ENCODE measurements at regions not wholly inside any gene's neighbourhood (a gene's known extent, or its start where the extent isn't known, plus 50 kb on each side); places are given as distances from the start of the nearest gene placed in this dataset.

DNA sequence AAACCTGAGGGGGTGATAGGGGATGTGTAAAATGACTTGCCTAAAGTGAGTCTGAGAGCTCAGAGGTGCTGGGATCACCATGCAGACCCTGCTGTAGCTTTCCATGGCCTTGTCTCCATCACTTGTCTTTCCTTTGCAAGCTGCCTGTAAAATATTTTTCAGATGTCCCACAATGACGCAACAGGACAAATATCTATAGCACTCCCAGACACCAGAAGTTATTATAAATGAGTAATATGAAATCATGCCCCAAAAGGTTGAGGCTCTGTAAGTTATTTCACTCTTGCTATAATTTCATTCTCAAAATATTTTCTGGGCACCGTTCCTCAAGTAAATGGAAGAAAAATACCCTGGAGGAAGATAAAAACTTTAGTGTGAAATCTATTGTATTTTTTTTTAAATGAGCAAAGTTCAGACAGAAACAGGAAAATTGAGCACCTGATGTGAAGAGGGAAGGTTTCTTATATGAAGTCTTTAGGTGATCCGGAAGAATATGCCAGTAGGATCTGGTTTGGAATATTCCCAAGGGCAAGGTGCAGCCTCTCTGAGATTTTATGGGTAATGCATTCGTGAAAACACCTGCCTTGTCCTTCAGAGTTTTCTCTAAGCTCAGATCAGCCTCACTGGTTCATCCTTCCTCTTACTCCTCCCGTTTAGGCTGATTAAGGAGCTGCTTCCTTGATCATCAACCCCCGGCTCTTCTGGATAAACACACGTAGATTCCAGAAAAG is 138.3 kb upstream of the DMAC1 start:
- TF ChIP-seq, protein P1, sequence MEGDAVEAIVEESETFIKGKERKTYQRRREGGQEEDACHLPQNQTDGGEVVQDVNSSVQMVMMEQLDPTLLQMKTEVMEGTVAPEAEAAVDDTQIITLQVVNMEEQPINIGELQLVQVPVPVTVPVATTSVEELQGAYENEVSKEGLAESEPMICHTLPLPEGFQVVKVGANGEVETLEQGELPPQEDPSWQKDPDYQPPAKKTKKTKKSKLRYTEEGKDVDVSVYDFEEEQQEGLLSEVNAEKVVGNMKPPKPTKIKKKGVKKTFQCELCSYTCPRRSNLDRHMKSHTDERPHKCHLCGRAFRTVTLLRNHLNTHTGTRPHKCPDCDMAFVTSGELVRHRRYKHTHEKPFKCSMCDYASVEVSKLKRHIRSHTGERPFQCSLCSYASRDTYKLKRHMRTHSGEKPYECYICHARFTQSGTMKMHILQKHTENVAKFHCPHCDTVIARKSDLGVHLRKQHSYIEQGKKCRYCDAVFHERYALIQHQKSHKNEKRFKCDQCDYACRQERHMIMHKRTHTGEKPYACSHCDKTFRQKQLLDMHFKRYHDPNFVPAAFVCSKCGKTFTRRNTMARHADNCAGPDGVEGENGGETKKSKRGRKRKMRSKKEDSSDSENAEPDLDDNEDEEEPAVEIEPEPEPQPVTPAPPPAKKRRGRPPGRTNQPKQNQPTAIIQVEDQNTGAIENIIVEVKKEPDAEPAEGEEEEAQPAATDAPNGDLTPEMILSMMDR (IDR thresholded peaks at IDR 0.05) = no peak
- no peak for TF ChIP-seq POLR2A (IDR thresholded peaks at IDR 0.05)

Data from adrenal gland (tissue), 5 donors.